Muscle layer of duodenum (tissue), 2 donors: ENCODE measurements at regions not wholly inside any gene's neighbourhood (a gene's known extent, or its start where the extent isn't known, plus 50 kb on each side); places are given as distances from the start of the nearest gene placed in this dataset.
"Not testable (repeated sequence)": the region's sequence is repeated elsewhere in the genome, so short reads cannot be mapped to it uniquely, and the experiment has no call there.

Source experiments
- H3K27ac ChIP-seq: one replicate; pipeline ENCODE4 v1.7.0; 2013; ENCODE audit warnings: mild to moderate bottlenecking, low read length
- H3K27me3 ChIP-seq: one replicate; pipeline ENCODE4 v1.7.0; 2013; ENCODE audit warnings: low read depth, mild to moderate bottlenecking, control low read depth, low read length
- H3K36me3 ChIP-seq, 2 donors: one replicate each; pipeline ENCODE4 v1.7.0; 2013; ENCODE audit warnings: low read length in 2 of 2, control low read depth in 1 of 2, mild to moderate bottlenecking in 1 of 2; ENCODE audit not compliant: insufficient read depth in 2 of 2, control insufficient read depth in 1 of 2
- H3K4me1 ChIP-seq, 2 donors: one replicate each; pipeline ENCODE4 v1.7.0; 2013; ENCODE audit warnings: low read length in 2 of 2, mild to moderate bottlenecking in 2 of 2, control low read depth in 1 of 2, moderate library complexity in 1 of 2; ENCODE audit not compliant: insufficient read depth in 2 of 2, control insufficient read depth in 1 of 2
- H3K4me3 ChIP-seq, 2 donors: one replicate each; pipeline ENCODE4 v1.7.0; 2013; ENCODE audit warnings: low read length in 2 of 2, low read depth in 1 of 2, mild to moderate bottlenecking in 1 of 2
- H3K9me3 ChIP-seq, 2 donors: one replicate each; pipeline ENCODE4 v1.7.0; 2013; ENCODE audit warnings: low read length in 2 of 2, control low read depth in 1 of 2, mild to moderate bottlenecking in 1 of 2; ENCODE audit not compliant: control insufficient read depth in 1 of 2
- donor health status: healthy.

DNA sequence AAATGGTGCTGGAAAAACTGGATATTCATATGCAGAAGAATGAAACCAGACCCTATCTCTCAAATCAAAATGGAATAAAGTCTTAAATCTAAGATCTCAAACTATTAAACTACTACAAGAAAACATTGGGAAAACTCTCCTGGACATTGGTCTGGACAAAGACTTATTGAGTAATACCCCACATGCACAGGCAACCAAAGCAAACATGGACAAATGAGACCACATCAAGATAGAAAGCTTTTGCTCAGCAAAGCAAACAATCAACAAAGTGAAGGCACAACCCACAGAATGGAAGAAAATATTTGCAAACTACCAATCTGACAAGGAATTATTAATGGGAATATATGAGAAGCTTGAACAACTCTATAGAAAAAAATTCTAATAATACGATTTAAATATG lies 284.4 kb upstream of the FGF16 start:
- Histone ChIP-seq H3K9me3 (no peaks in the 10 kb centered on the region), H3K4me1 (no peaks in the 10 kb centered on the region), H3K27me3 (no peaks in the 10 kb centered on the region), H3K36me3 (no peaks in the 10 kb centered on the region), H3K4me3 (no peak overlapping the region), H3K27ac (no peak overlapping the region)

- Histone ChIP-seq H3K27ac (no peak overlapping the region), H3K4me1 (no peaks in the 10 kb centered on the region), H3K27me3 (no peaks in the 10 kb centered on the region), H3K4me3 (no peak overlapping the region), H3K9me3 (no peaks in the 10 kb centered on the region), H3K36me3 (no peaks in the 10 kb centered on the region)
Measured at GRCh38 chrX:77167993-77168392, 279.2 kb upstream of the FGF16 start.

DNA sequence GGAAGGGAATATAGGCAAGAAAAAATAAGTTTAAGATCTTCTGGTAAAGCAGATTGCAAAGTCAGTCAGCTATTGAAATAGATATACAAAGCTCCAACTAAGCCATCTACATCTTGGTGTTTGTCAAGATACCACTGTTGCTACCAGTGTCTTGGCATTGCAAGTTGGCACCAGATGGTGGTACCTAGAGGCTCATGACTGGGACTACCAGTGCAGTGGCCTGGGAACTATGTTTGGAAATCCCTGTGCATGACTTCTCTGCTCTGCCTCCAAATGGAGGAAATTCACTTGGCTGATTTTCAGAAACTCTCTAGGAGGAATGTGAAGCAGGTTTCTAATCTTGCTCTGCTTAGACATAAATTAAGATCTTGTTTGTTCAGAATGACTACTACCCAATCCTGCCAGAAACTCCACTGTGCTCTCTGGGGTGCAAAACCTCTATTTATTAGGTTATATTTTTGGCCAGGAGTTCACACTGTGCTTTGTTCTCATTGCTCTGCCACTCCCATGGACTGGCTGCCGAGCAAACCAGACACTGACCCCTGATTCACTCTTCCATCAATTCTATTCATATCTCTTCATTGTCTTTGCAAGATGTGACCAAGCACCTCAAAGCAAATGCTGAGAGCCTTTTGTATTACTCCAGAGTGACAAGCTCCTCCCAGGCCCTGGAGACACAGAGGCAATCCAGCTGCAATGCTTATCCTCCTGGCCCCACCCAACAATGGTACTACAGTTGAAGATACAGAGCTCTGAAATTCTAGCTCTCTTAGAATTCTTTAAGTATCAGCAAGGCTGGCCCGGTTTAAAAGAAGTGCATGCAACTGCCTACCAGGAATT lies 272.3 kb upstream of the FGF16 start:
- Histone ChIP-seq H3K4me3 (no peak overlapping the region), H3K27me3 (no peaks in the 10 kb centered on the region), H3K27ac (no peak overlapping the region), H3K9me3 (no peaks in the 10 kb centered on the region), H3K36me3 (no peaks in the 10 kb centered on the region), H3K4me1 (peaks cover 0 to 4% of the 10 kb centered on the region in 2 donors)

GRCh38 chrX:77200663-77201062 lies 246.5 kb upstream of the FGF16 start:
- no peaks in the 10 kb centered on the region for H3K27me3 ChIP-seq
- no peak overlapping the region for H3K4me3 ChIP-seq
- H3K27ac ChIP-seq = no peak overlapping the region
- no peaks in the 10 kb centered on the region for H3K9me3 ChIP-seq
- H3K4me1 ChIP-seq = no peaks in the 10 kb centered on the region
- no peaks in the 10 kb centered on the region for H3K36me3 ChIP-seq

DNA sequence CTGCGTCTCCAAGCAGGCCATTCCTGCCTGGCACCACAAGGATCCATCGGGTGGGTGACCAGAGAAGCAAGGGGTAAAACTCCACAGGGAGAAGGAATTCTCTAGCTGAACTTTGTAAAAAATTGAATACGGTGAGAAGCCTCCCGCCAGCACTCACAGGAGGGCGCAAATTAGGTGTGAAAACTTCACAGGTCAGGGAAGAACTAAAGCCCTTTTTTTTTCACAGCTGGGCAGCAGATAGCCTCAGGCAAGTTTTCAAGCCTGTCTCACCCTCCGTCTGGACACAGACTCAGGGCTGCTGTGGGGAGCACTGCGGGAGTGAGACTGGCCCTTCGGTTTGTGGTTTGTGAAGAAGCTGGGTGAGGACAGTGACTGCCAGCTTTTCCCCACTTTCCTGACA lies 224.1 kb upstream of the FGF16 start:
- H3K4me1 ChIP-seq = no peaks in the 10 kb centered on the region
- H3K36me3 ChIP-seq = no peaks in the 10 kb centered on the region
- no peak overlapping the region for H3K4me3 ChIP-seq
- no peaks in the 10 kb centered on the region for H3K27me3 ChIP-seq
- H3K27ac ChIP-seq = no peak overlapping the region
- H3K9me3 ChIP-seq = no peaks in the 10 kb centered on the region

DNA sequence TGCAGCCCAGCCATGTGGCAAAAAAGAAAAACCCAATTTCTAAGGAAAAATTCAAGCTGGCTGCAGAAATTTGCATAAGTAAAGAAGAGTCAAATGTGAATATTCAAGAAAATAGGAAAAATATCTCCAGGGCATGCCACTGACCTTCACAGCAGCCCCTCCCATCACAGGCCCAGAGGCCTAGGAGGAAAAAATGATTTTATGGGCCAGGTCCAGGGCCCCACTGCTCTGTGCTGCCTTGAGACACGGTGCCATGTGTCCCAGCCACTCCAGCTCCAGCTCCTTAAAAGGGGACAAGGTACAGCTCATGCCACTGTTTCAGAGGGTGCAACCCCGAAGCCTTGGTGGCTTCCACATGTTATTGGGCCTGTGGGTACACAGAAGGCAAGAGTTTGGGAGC lies 182.7 kb upstream of the FGF16 start:
- Histone ChIP-seq H3K27ac (no peak overlapping the region), H3K27me3 (no peaks in the 10 kb centered on the region), H3K9me3 (peaks cover 0 to 15% of the 10 kb centered on the region in 2 donors), H3K36me3 (no peaks in the 10 kb centered on the region), H3K4me1 (no peaks in the 10 kb centered on the region), H3K4me3 (no peak overlapping the region)

DNA sequence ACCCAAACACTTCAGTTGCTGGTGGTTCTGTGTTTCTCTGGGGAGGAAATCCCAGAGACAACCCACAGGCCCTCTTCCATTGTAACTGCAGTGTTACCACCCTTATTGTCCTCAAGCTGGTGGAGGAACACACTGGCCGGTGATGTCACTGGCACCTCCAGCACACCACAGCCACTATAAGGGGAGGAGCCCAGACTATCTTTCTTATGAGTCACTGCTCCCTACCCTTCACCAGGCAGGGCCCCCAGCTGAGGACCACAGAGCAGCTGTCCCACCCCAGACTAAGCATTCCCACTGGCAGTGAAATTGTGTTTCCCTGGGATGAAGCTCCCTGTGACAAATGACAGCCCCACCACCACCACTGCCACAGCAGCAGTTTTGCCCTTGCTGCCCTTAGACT lies 171.8 kb upstream of the FGF16 start:
- Histone ChIP-seq H3K4me3 (no peak overlapping the region), H3K27ac (no peak overlapping the region), H3K4me1 (no peaks in the 10 kb centered on the region), H3K9me3 (no peaks in the 10 kb centered on the region), H3K27me3 (no peaks in the 10 kb centered on the region), H3K36me3 (no peaks in the 10 kb centered on the region)

DNA sequence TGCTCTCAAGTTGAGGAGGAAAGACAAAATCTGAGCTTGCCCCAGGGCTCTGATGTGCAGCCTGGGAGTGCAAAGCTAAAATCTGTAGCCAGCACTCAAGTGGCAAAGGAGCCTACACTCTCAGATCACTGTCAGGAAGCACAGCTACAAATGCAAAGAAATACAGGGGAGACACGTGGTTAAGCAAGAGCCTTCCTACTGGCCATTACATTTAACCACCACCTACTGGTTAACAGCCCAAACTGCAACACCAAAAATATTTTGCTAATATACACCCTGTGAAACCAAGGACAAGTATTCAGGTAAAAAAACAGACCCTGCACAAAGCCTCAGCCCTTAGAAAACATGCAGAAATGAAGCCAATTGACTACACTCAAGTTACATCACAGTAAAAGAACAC lies 170.4 kb upstream of the FGF16 start:
- no peak overlapping the region for H3K27ac ChIP-seq
- H3K27me3 ChIP-seq = no peaks in the 10 kb centered on the region
- H3K9me3 ChIP-seq = no peaks in the 10 kb centered on the region
- H3K4me1 ChIP-seq = no peaks in the 10 kb centered on the region
- H3K36me3 ChIP-seq = no peaks in the 10 kb centered on the region
- H3K4me3 ChIP-seq = no peak overlapping the region

- no peaks in the 10 kb centered on the region for H3K27me3 ChIP-seq
- no peaks in the 10 kb centered on the region for H3K36me3 ChIP-seq
- no peak overlapping the region for H3K27ac ChIP-seq
- no peaks in the 10 kb centered on the region for H3K4me1 ChIP-seq
- no peak overlapping the region for H3K4me3 ChIP-seq
- no peaks in the 10 kb centered on the region for H3K9me3 ChIP-seq
Measured at GRCh38 chrX:77277911-77278310, 169.3 kb upstream of the FGF16 start.

DNA sequence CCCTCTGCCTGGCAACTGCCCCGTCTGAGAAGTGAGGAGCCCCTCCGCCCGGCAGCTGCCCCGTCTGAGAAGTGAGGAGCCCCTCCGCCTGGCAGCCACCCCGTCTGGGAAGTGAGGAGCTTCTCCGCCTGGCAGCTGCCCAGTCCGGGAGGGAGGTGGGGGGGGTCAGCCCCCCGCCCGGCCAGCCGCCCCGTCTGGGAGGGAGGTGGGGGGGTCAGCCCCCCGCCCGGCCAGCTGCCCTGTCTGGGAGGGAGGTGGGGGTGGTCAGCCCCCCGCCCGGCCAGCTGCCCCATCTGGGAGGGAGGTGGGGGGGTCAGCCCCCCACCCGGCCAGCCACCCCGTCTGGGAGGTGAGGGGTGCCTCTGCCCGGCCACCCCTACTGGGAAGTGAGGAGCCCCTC lies 167.8 kb upstream of the FGF16 start:
- not testable (repeated sequence) for H3K4me1 ChIP-seq, H3K9me3 ChIP-seq, H3K36me3 ChIP-seq, H3K4me3 ChIP-seq, H3K27me3 ChIP-seq, H3K27ac ChIP-seq

GRCh38 chrX:77293331-77293995 lies 153.7 kb upstream of the FGF16 start:
- H3K27me3 ChIP-seq = no peaks in the 10 kb centered on the region
- no peak overlapping the region for H3K27ac ChIP-seq
- H3K4me3 ChIP-seq = no peak overlapping the region
- no peaks in the 10 kb centered on the region for H3K4me1 ChIP-seq
- no peaks in the 10 kb centered on the region for H3K36me3 ChIP-seq
- no peaks in the 10 kb centered on the region for H3K9me3 ChIP-seq

- H3K36me3 ChIP-seq = no peaks in the 10 kb centered on the region
Measured at GRCh38 chrX:77298296-77298695, 148.9 kb upstream of the FGF16 start.

More at GRCh38 chrX:77298296-77298695, 148.9 kb upstream of the FGF16 start:
- Histone ChIP-seq H3K27me3 (no peaks in the 10 kb centered on the region), H3K9me3 (no peaks in the 10 kb centered on the region), H3K4me3 (no peak overlapping the region), H3K4me1 (no peaks in the 10 kb centered on the region), H3K27ac (no peak overlapping the region)
